ENCODE measurements at regions not wholly inside any gene's neighbourhood (a gene's known extent, or its start where the extent isn't known, plus 50 kb on each side); places are given as distances from the start of the nearest gene placed in this dataset.
A peak's percentile ranks its signal among the peaks of the same experiment; 100 is the strongest.

- DNase-seq: peak; percentile 82
Measured at GRCh38 chr12:124457287-124458219, 109.9 kb downstream of the NCOR2 start.

- peak; percentile 72 for DNase-seq
Measured at GRCh38 chr12:124456652-124457152, 110.7 kb downstream of the NCOR2 start.

GRCh38 chr12:124456133-124456651, 111.2 kb downstream of the NCOR2 start:
- no peak for DNase-seq

GRCh38 chr12:124455336-124455735, 112.1 kb downstream of the NCOR2 start:
- no peak for DNase-seq

GRCh38 chr12:124454735-124455134, 112.7 kb downstream of the NCOR2 start:
- peak; percentile 38 for DNase-seq

GRCh38 chr12:124454352-124454725, 113.1 kb downstream of the NCOR2 start:
- DNase-seq: no peak

GRCh38 chr12:124453419-124454351, 113.7 kb downstream of the NCOR2 start:
- peak; percentile 92 for DNase-seq

DNA sequence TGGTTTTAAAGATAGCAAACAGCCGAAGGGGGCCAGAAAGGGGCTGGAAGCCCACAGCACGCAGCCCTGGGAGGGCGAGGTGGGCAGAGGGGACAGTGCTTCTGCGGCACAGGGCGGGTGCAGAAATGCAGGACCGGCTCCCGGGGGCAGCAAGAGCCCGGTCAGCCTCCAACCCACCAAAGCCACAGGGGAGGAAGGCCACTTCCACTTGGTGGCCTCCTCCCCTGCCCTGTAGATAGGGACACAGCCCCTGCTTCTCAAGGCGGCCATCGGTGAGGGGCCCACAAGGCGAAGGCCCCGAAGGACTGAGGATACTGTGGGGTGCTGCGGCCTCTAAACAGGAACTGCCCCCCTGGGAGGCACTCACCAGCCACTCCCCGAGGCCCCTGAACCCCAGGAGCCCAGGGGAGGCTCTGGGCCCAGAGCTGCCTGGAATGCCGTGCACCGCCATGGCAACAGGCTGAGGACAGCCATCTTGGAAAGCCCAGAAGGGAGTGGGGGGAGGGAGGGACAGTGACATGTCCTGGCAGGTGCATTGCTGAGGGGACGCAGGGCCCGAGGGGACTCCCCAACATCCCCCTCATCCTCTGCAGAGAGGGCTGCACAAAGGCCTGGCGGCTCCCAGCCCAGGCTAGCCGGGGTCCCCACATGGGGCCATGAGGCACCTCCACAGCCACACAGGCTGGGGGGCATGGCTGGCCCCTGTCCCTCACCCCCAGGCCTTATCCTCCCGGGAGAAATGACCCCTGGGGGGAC, 114.7 kb downstream of the NCOR2 start:
- no peak for DNase-seq

DNA sequence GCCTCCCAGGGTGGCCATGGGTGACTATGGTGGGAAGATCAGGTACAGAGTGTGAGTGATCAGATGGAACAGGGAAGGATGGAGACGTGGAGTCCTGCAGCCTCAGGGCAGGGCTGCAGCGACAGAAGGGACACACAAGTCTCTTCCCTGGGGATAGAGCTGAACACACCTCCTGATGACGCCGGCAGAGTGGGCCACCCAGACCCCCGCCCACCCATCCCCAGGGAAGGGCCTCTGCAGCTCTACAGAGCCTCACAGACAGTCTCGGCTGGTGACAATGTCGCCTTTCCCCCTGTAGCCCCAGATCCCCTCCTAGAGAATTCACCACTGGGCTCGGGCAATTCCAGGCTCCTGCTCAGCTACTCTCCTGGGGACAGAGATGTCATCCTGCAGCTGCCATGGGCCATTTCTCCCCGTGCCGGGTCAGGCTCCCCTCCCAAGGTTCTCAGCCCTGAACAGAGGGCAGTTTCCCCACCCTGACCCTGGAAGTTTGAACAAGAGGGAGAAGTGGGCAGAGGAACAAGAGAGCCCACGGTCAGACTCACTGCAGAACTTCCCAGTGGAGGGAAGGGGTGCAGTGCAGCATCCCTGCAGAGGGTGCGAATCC, 115.7 kb downstream of the NCOR2 start:
- DNase-seq: no peak

DNA sequence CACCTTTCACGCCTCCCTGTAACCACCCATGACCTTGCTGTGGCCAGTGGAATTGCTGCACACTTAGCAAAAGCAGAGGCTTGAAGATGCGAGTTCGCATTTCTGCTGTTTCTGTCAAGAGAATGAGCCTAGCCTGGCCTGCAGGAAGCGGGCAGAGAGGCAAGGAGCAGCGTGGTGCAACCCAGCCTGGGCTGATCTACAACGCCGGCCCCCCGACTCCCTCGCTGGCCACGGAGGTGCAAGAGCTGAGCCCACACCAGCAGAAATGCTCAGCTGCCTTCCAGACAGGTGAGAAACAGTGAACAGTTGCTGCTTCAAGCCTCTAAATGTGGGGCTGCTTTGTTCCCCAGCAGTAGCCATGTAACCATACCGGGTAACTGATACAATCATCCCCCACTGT, 116.4 kb downstream of the NCOR2 start:
- DNase-seq: no peak

GRCh38 chr12:124450376-124450750, 117.0 kb downstream of the NCOR2 start:
- DNase-seq: no peak

- no peak for DNase-seq
Measured at GRCh38 chr12:124449623-124450375, 117.6 kb downstream of the NCOR2 start.

GRCh38 chr12:124448955-124449622, 118.3 kb downstream of the NCOR2 start:
- DNase-seq: no peak

DNA sequence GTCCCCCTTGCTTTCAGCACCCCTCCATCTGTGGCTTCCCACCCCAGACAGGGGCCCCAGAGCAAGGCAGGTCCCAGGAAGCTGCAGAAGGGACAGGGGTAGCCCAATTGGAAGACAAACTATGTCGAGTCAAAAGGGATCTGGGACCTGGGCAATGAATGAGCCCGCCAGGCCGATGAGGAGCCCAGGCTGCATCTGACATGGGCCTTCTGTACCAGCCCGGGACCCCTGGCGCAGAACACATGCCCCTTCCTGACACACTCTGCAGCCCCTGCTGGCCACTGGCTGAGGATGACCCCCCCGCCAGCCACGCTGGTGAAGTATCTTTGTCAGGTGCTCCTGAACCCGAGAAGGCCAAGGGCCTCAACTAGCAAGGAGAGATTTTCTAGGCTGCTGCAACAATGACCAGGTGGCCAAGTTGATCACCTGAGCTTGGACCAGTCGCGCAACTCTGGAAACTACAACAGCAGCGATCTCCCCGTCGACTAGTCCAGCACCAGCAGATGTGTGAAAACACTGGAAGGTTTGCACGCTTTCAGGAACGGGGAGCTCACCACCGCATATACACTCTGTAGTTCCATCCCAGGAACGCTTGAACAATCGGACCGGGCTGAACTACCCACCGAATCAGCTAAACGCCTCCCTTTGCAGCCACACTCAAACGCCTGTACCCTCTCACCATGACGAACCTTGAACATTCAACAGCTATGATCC, 119.0 kb downstream of the NCOR2 start:
- DNase-seq: no peak

- no peak for DNase-seq
Measured at GRCh38 chr12:124446364-124446763, 121.0 kb downstream of the NCOR2 start.

- DNase-seq: no peak
Measured at GRCh38 chr12:124445826-124446225, 121.6 kb downstream of the NCOR2 start.

DNA sequence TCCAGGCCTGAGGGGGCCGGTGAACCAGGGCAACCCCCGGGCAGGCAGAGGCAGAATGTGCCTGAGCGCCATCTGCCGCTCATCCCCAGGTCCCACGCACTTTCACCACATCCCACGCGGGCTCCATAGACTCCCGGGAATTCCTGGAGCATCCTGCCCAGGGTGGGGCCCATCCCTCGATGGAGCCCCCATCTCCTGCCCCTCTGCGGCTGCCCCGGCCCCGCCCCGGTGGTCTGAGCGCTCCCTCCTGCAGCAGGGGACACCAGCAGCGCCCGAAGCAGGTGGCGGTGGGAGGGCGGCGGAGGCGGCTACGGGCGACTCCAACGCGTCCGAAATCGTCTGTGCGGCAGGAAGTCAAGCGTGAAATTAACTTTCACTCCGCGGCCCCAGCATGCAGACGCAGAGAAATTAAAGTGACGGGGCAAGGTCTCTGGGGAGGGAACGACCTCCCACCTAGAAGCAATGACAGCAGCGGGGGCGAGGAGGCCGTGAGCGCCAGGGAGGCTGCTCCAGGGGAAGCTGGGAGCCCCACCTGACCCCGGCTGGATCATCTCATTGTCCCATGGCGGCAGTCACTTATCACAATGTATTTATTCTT, 122.2 kb downstream of the NCOR2 start:
- no peak for DNase-seq

GRCh38 chr12:124443931-124444712, 123.3 kb downstream of the NCOR2 start:
- no peak for DNase-seq

All from CD4-positive, alpha-beta T cell treated with Interleukin-15 for 1 hour (primary cell).